WTC11 (cell line): ENCODE measurements at regions not wholly inside any gene's neighbourhood (a gene's known extent, or its start where the extent isn't known, plus 50 kb on each side); places are given as distances from the start of the nearest gene placed in this dataset.

Source experiments
- ATAC-seq: fragments of 200-7000 bp; cut with Tn5 transposase; 2 replicates; pipeline ENCODE4 v1.10.0; 2021; ENCODE audit warnings: mild to moderate bottlenecking, moderate library complexity
- CTCF ChIA-PET: fragments of 300-600 bp; sonication (Branson Sonifier 250); formaldehyde crosslinking; loops from one replicate; lab custom pipeline; 2021; ENCODE audit warnings: antibody characterized with exemption; lab: Charles Lee
- POLR2A ChIA-PET: fragments of 350-600 bp; sonication (Branson Sonifier 250); formaldehyde crosslinking; loops from one replicate; lab custom pipeline; 2021; ENCODE audit warnings: antibody characterized with exemption; lab: Charles Lee
- DNase-seq: peaks from one replicate; pipeline ENCODE4 v3.0.0; 2021; ENCODE audit warnings: low spot score
- H3K27ac Mint-ChIP-seq: 2 replicates; pipeline ENCODE4 v1.8.0; 2021; ENCODE audit warnings: mixed read lengths
- H3K27me3 Mint-ChIP-seq: 2 replicates; pipeline ENCODE4 v1.8.0; 2021; ENCODE audit warnings: low read depth, mild to moderate bottlenecking, moderate library complexity, mixed read lengths
- H3K36me3 Mint-ChIP-seq: 2 replicates; pipeline ENCODE4 v1.8.0; 2021; ENCODE audit warnings: mixed read lengths
- H3K4me1 Mint-ChIP-seq: 2 replicates; pipeline ENCODE4 v1.8.0; 2022; ENCODE audit warnings: mixed read lengths
- H3K4me3 Mint-ChIP-seq: 2 replicates; pipeline ENCODE4 v1.8.0; 2021; ENCODE audit warnings: mild to moderate bottlenecking, moderate library complexity, mixed read lengths
- H3K9me3 Mint-ChIP-seq: 2 replicates; pipeline ENCODE4 v1.8.0; 2021; ENCODE audit warnings: mixed read lengths
- HMGA2 ChIP-seq: fragments of 250-450 bp; sonication (Bioruptor Pico); IDR thresholded peaks from 2 replicates; pipeline ENCODE4 v1.4.0; 2021; ENCODE audit warnings: mild to moderate bottlenecking, moderate library complexity
- IRF2 ChIP-seq: sonication (generic); formaldehyde crosslinking; IDR thresholded peaks from 2 replicates; pipeline ENCODE4 v1.8.0; 2022; ENCODE audit warnings: low read depth, missing genetic modification reagents, borderline replicate concordance
- NR1H2 ChIP-seq: sonication (generic); formaldehyde crosslinking; IDR thresholded peaks from 2 replicates; pipeline ENCODE4 v1.9.0; 2021; ENCODE audit warnings: mild to moderate bottlenecking, moderate library complexity, missing genetic modification reagents
- RORB ChIP-seq: fragments of 250-450 bp; sonication (Bioruptor Pico); IDR thresholded peaks from 2 replicates; pipeline ENCODE4 v1.9.0; 2021; ENCODE audit warnings: mild to moderate bottlenecking
- TCF7 ChIP-seq: sonication (generic); formaldehyde crosslinking; IDR thresholded peaks from 2 replicates; pipeline ENCODE4 v1.8.0; 2022; ENCODE audit warnings: mild to moderate bottlenecking, low read depth, missing genetic modification reagents, moderate library complexity
- TEAD4 ChIP-seq: sonication (generic); formaldehyde crosslinking; IDR thresholded peaks from 2 replicates; pipeline ENCODE4 v1.8.0; 2022; ENCODE audit warnings: mild to moderate bottlenecking, missing genetic modification reagents
- TP53 ChIP-seq: sonication (generic); formaldehyde crosslinking; IDR thresholded peaks from 2 replicates; pipeline ENCODE4 v1.8.1; 2023; ENCODE audit warnings: mild to moderate bottlenecking, missing genetic modification reagents
- ZNF219 ChIP-seq: sonication (generic); formaldehyde crosslinking; IDR thresholded peaks from 2 replicates; pipeline ENCODE4 v1.8.0; 2023; ENCODE audit warnings: missing genetic modification reagents, mild to moderate bottlenecking, borderline replicate concordance
- ZNF423 ChIP-seq: fragments of 250-450 bp; sonication (Bioruptor Pico); IDR thresholded peaks from 2 replicates; pipeline ENCODE4 v2.1.2; 2022; ENCODE audit warnings: mild to moderate bottlenecking, moderate library complexity
- TF ChIP-seq, protein P1 (sequence below): sonication (generic); formaldehyde crosslinking; IDR thresholded peaks from 2 replicates; pipeline ENCODE4 v1.8.0; 2023; ENCODE audit warnings: missing genetic modification reagents
- TF ChIP-seq, protein P2 (sequence below): sonication (generic); formaldehyde crosslinking; IDR thresholded peaks from 2 replicates; pipeline ENCODE4 v1.8.1; 2023; ENCODE audit warnings: mild to moderate bottlenecking, missing genetic modification reagents, moderate library complexity
- TF ChIP-seq, protein P3 (sequence below): sonication (generic); formaldehyde crosslinking; IDR thresholded peaks from 2 replicates; pipeline ENCODE4 v1.8.1; 2023; ENCODE audit warnings: mild to moderate bottlenecking, missing genetic modification reagents
- TF ChIP-seq, protein P4 (sequence below): sonication (generic); formaldehyde crosslinking; IDR thresholded peaks from 2 replicates; pipeline ENCODE4 v1.8.1; 2022; ENCODE audit warnings: missing genetic modification reagents, borderline replicate concordance
- TF ChIP-seq, protein P5 (sequence below): sonication (generic); formaldehyde crosslinking; conservative IDR thresholded peaks from 2 replicates; pipeline ENCODE4 v1.8.1; 2023; ENCODE audit warnings: mild to moderate bottlenecking, low read depth, missing genetic modification reagents, moderate library complexity
- TF ChIP-seq, protein P6 (sequence below): fragments of 250-450 bp; sonication (Bioruptor Pico); IDR thresholded peaks from 2 replicates; pipeline ENCODE4 v1.9.0; 2021; ENCODE audit warnings: moderate library complexity, mild to moderate bottlenecking, inconsistent platforms, borderline replicate concordance

DNA sequence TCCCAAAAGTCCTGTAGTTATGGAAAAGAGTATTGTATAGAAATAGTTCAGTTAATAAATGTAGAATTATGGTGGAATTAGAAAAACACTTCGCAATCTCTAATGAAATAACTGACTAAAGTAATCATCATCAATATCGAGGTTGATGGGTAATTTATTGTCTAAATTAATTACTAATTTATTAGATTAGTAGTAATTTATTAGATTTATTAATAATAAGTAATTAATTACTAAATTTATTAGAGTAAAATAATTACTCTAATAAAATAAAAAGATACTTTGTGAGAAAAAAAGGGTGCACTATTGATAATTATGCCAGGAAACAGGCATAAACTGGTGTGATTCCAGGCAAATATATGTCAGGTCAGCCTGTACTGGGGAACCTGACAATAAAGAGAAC lies 455.6 kb downstream of the AASDHPPT start:
- peaks cover 5% of the 10 kb centered on the region for H3K9me3 Mint-ChIP-seq
- POLR2A ChIA-PET = no interaction called here

DNA sequence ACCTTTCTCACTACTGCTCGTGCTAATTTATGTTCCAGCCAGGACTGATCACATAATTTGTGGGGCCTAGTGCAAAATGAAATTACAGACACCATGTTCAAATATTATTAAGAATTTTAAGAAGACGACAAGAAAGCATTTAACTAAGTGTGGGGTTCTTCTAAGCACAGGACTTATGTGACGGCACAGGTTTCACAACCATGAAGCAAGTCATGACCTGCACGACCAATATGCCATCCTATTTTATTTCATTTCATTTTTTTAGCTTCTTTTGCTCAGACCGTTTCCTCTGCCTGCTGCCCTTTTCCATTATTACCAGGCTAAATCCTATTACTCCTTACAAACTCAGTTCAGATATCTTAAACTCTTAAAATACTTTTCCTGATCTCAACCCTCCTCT lies 462.5 kb downstream of the AASDHPPT start:
- CTCF ChIA-PET = interaction anchor here (0.5 kb wide), 1 partner anchor 79 kb away, joined by 3 read pairs; no protein-coding TSS in a partner anchor
- no peak for DNase-seq
- ATAC-seq = no peak

More for the DNA sequence above, 455.6 kb downstream of the AASDHPPT start:
- H3K4me1 Mint-ChIP-seq = no peaks in the 10 kb centered on the region
- H3K27me3 Mint-ChIP-seq = no peaks in the 10 kb centered on the region
- no peak overlapping the region for H3K4me3 Mint-ChIP-seq
- TF ChIP-seq TCF7 = no peak
- peak; percentile 90 for TF ChIP-seq HMGA2
- TF ChIP-seq, all 79 proteins: peak for 1
- no peaks in the 10 kb centered on the region for H3K36me3 Mint-ChIP-seq
- ATAC-seq = no peak
- DNase-seq = no peak
- no peak overlapping the region for H3K27ac Mint-ChIP-seq
- CTCF ChIA-PET = interaction anchor here (1.1 kb wide), 1 partner anchor 10 kb away, joined by 3 read pairs; no protein-coding TSS in a partner anchor

DNA sequence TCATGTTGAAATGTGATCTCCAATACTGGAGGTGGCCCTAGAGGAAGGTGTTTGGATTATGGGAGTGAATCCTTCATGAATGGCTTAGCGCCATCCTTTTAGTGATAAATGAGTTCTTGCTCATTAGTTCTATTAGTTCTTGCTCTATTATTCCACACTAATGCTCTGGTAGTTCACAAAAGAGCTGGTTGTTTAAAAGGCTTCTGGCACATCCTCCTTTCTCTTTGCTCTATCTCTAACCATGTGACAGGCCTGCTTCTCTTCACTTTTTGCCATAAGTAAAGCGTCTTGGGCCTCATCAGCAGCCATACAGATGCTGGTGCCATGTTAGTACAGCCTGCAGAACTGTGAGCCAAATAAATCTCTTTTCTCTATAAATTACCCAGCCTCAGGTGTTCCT lies 469.9 kb downstream of the GUCY1A2 start:
- TF ChIP-seq TEAD4 (CRISPR knock-in tag) (no peak), NR1H2 (CRISPR knock-in tag) (no peak)
- TF ChIP-seq, protein P1, sequence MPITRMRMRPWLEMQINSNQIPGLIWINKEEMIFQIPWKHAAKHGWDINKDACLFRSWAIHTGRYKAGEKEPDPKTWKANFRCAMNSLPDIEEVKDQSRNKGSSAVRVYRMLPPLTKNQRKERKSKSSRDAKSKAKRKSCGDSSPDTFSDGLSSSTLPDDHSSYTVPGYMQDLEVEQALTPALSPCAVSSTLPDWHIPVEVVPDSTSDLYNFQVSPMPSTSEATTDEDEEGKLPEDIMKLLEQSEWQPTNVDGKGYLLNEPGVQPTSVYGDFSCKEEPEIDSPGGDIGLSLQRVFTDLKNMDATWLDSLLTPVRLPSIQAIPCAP (CRISPR knock-in tag) = no peak
- TF ChIP-seq, protein P2, sequence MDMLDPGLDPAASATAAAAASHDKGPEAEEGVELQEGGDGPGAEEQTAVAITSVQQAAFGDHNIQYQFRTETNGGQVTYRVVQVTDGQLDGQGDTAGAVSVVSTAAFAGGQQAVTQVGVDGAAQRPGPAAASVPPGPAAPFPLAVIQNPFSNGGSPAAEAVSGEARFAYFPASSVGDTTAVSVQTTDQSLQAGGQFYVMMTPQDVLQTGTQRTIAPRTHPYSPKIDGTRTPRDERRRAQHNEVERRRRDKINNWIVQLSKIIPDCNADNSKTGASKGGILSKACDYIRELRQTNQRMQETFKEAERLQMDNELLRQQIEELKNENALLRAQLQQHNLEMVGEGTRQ = no peak
- TF ChIP-seq, protein P3, sequence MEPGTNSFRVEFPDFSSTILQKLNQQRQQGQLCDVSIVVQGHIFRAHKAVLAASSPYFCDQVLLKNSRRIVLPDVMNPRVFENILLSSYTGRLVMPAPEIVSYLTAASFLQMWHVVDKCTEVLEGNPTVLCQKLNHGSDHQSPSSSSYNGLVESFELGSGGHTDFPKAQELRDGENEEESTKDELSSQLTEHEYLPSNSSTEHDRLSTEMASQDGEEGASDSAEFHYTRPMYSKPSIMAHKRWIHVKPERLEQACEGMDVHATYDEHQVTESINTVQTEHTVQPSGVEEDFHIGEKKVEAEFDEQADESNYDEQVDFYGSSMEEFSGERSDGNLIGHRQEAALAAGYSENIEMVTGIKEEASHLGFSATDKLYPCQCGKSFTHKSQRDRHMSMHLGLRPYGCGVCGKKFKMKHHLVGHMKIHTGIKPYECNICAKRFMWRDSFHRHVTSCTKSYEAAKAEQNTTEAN (CRISPR knock-in tag) = no peak
- Mint-ChIP-seq H3K27ac (no peak overlapping the region), H3K4me3 (no peak overlapping the region), H3K27me3 (no peaks in the 10 kb centered on the region), H3K4me1 (no peaks in the 10 kb centered on the region), H3K9me3 (no peaks in the 10 kb centered on the region), H3K36me3 (no peaks in the 10 kb centered on the region)
- DNase-seq (no peak), ATAC-seq (no peak)
- ChIA-PET CTCF (no interaction called here), POLR2A (no interaction called here)

More for the DNA sequence above, 462.5 kb downstream of the AASDHPPT start:
- Mint-ChIP-seq H3K9me3 (no peaks in the 10 kb centered on the region), H3K4me3 (no peak overlapping the region), H3K4me1 (no peaks in the 10 kb centered on the region), H3K27ac (no peak overlapping the region), H3K36me3 (no peaks in the 10 kb centered on the region), H3K27me3 (no peaks in the 10 kb centered on the region)
- TF ChIP-seq, protein P4, sequence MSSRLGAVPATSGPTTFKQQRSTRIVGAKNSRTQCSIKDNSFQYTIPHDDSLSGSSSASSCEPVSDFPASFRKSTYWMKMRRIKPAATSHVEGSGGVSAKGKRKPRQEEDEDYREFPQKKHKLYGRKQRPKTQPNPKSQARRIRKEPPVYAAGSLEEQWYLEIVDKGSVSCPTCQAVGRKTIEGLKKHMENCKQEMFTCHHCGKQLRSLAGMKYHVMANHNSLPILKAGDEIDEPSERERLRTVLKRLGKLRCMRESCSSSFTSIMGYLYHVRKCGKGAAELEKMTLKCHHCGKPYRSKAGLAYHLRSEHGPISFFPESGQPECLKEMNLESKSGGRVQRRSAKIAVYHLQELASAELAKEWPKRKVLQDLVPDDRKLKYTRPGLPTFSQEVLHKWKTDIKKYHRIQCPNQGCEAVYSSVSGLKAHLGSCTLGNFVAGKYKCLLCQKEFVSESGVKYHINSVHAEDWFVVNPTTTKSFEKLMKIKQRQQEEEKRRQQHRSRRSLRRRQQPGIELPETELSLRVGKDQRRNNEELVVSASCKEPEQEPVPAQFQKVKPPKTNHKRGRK (CRISPR knock-in tag) = no peak
- TF ChIP-seq, protein P3 (CRISPR knock-in tag) = no peak
- TF ChIP-seq IRF2 (CRISPR knock-in tag) = no peak
- TF ChIP-seq TP53 (CRISPR knock-in tag) = no peak
- TF ChIP-seq ZNF423 (CRISPR knock-in tag) = no peak
- POLR2A ChIA-PET = no interaction called here

DNA sequence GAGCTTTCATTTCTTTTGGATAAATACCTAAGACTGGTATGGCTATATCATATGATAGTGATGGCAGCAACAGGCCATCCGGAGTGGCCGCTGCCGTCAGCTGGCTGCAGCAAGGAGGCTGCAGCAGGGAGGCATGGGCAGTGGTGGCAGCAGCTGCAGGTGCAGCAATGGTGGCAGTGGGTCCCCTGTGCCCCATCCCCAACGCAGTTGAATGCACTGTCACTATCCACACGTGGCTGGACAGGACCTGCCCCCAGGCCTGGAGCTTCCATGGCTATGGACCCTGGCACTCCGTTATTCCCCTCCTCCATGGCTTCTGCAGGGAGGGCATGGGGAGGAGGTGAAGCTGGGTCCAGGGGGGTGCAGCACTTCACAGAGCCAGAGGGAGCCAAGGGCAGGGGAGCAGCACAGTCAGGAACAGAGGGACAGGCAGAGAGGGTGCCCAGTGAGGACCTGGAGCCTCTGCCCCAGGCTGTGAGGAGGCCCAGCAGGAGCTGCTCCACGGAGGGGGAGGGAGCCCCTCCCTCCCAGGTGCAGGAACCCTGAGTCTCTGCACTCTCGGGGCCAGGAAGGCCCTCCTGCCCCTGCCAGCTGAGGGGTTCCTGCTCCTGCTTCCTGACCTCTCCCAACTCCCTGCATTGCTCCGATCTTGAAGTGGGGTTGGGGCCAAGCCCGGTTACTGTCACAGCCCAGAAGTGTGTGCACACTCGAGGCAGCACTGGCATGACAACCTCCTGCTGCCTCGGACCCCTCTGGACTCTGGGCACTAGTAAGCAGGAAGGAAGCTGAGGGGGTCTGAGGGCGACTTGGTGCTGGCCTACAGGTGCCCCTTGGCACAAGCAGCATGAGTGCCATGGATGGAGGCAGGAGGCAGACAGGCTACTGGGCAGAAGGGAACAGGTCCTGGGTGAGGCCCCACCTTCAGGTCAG lies 466.3 kb downstream of the GUCY1A2 start:
- no peak overlapping the region for H3K4me3 Mint-ChIP-seq
- peaks cover 14% of the 10 kb centered on the region for H3K9me3 Mint-ChIP-seq
- H3K36me3 Mint-ChIP-seq = peaks cover 10% of the 10 kb centered on the region
- ChIA-PET POLR2A (no interaction called here), CTCF (interaction anchor here (0.7 to 1.6 kb wide), 12 partner anchors 9 to 491 kb away, joined by 3 to 6 read pairs (median 3); no protein-coding TSS in a partner anchor)
- no peaks in the 10 kb centered on the region for H3K4me1 Mint-ChIP-seq
- no peak for ATAC-seq
- no peak overlapping the region for H3K27ac Mint-ChIP-seq
- H3K27me3 Mint-ChIP-seq = no peaks in the 10 kb centered on the region
- DNase-seq = no peak
- no peak for TF ChIP-seq ZNF219 (CRISPR knock-in tag)
- TF ChIP-seq RORB (CRISPR knock-in tag) = no peak
- TF ChIP-seq, protein P5, sequence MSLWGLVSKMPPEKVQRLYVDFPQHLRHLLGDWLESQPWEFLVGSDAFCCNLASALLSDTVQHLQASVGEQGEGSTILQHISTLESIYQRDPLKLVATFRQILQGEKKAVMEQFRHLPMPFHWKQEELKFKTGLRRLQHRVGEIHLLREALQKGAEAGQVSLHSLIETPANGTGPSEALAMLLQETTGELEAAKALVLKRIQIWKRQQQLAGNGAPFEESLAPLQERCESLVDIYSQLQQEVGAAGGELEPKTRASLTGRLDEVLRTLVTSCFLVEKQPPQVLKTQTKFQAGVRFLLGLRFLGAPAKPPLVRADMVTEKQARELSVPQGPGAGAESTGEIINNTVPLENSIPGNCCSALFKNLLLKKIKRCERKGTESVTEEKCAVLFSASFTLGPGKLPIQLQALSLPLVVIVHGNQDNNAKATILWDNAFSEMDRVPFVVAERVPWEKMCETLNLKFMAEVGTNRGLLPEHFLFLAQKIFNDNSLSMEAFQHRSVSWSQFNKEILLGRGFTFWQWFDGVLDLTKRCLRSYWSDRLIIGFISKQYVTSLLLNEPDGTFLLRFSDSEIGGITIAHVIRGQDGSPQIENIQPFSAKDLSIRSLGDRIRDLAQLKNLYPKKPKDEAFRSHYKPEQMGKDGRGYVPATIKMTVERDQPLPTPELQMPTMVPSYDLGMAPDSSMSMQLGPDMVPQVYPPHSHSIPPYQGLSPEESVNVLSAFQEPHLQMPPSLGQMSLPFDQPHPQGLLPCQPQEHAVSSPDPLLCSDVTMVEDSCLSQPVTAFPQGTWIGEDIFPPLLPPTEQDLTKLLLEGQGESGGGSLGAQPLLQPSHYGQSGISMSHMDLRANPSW (CRISPR knock-in tag) = no peak
- TF ChIP-seq, protein P6, sequence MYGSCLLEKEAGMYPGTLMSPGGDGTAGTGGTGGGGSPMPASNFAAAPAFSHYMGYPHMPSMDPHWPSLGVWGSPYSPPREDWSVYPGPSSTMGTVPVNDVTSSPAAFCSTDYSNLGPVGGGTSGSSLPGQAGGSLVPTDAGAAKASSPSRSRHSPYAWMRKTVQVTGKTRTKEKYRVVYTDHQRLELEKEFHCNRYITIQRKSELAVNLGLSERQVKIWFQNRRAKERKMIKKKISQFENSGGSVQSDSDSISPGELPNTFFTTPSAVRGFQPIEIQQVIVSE (CRISPR knock-in tag) = no peak
